IPS-NIHi7 (cell line): ENCODE measurements at regions not wholly inside any gene's neighbourhood (a gene's known extent, or its start where the extent isn't known, plus 50 kb on each side); places are given as distances from the start of the nearest gene placed in this dataset.
A peak's percentile ranks its signal among the peaks of the same experiment; 100 is the strongest.

ENCODE experiments used
- DNase-seq: peaks from one replicate; pipeline ENCODE4 v3.0.0; 2012; ENCODE audit warnings: mixed read lengths; ENCODE audit errors: extremely low spot score

DNA sequence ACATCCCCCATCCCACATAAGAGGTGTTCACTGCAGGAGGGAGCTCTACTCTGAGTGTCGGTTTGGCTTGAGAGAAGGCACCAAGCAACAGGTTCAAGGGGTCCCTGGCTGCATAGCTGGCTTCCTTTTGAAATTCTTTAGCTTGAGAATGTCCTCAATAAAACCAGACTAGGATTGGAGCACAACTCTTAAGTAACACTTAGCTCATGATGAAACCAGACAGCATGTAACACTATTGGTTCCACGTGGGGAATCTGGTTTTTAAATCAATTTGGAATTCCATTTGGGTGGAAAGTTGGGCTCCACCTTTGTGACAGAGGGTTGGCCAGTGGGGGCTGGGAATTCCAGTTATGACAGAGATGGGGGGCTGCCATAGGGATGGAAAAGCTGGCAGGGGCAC lies 281.2 kb downstream of the TLE3 start:
- DNase-seq: no peak

- no peak for DNase-seq
Measured at GRCh38 chr15:69818529-69818928, 279.2 kb downstream of the TLE3 start.

DNA sequence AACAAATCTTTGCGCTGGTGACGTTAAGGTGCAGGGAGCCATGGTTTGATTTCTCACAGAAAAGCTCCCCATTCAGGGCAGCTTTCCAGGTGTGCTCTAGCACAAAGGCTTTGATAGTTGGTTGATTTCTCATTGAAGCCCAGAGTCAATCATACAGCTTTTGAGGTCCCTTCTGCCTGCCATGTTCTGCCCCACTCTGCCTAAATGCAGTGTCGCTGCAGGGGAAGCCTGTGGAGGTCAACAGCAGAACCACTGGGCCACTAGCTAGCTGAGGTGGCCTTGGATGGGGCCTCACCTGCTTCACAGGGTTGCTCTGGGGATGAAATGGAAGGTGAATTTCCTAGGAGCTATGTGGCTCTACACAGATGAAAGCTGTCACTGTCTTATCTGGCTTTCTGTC lies 278.3 kb downstream of the TLE3 start:
- DNase-seq: no peak

- peak; percentile 78 for DNase-seq
Measured at GRCh38 chr15:69820819-69821218, 276.9 kb downstream of the TLE3 start.

DNA sequence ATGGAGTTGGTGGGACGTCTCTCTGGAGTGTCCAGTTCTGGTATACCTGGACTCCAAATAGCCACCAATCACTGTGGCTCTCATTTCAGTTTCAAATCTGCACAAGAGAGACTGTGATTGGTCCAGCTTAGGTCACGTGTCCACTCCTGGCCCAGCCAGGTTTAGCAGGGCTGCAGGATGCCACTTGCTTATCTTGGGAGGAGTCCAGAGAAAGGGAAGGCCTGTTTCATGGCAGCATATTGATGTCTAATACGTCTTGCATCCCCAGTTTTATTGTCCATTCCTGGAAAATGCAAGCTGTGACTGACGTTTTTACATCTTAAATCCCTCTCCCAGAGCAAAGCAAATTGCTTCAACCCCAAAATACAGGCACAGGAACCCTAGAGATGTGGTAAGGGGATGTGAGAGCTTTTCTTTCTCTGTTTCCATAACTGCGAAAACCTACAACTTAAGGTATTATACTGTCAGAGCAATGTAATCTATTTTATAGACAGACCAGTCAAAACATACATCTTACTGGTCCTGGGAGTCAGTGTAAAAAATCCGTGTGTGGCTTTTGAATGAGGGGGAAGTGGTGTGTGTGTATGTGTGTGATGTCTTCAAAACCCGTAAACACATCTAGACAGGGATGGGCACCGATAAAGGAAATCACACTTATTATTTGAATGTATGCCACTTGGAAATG lies 274.4 kb downstream of the TLE3 start:
- DNase-seq: no peak

DNA sequence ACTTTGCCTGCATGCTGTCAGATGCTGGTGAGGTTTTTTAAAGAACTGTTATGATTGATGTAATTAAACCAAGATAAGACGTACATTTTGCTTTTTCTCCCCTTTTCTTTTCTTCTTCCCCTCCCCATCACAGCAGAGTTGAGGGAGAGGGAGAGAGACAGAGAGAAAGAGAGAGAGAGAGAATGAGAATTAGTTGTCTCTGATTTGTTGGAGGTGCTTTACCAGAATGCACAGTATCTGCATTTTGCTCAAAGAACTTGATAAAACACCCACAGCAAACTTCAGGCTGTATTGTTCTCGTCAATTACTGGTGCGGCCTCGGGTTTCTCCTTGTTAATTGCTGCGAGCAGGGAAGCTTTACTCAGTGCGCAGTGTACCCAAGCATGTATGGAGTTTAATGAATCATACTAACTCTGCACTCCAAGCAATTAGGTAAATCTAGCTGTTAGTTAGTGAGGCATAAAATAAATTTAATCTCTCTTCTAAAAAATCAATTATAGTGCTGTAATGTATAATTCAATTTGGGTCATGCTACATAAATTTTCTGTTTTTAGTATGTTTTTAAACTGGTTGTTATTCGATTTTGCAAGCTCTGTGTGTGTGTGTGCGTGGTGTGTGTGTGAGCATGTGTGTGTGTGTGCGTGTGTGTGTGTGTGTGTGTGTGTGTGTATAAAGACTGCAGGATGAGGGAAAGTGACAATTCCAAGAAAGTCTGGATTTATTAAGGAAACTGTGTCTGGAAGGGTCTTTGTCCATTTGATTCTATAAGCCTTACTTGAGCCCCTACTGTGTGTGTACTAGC lies 273.4 kb downstream of the TLE3 start:
- no peak for DNase-seq

DNA sequence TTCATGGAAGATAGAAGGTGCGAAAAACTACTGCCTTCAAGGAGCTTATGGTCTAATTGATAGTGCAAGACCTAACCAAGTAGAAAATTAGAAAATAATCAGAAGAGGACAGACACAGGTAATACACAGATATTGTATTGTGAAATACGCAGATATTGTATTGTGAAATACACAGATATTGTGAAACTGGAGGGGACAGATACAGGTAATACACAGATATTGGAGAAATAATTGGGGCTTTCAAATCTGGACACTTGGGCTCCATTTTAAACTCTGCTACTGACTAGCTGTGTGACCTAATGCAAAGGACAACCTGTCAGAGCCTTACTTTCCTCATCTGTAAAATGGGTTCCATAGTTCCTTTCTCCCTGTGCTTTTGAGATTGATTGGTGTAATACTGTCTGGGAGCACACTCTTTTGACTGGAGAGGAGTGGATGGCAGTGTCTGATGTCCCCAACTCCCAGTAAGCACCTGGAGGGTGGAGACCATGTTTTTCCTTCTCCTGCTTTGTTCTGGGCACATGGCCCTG lies 272.8 kb downstream of the TLE3 start:
- DNase-seq: no peak

GRCh38 chr15:69825941-69826818 lies 271.5 kb downstream of the TLE3 start:
- no peak for DNase-seq

- no peak for DNase-seq
Measured at GRCh38 chr15:69826819-69827175, 270.9 kb downstream of the TLE3 start.

- DNase-seq: no peak
Measured at GRCh38 chr15:69827751-69828150, 270.0 kb downstream of the TLE3 start.

DNA sequence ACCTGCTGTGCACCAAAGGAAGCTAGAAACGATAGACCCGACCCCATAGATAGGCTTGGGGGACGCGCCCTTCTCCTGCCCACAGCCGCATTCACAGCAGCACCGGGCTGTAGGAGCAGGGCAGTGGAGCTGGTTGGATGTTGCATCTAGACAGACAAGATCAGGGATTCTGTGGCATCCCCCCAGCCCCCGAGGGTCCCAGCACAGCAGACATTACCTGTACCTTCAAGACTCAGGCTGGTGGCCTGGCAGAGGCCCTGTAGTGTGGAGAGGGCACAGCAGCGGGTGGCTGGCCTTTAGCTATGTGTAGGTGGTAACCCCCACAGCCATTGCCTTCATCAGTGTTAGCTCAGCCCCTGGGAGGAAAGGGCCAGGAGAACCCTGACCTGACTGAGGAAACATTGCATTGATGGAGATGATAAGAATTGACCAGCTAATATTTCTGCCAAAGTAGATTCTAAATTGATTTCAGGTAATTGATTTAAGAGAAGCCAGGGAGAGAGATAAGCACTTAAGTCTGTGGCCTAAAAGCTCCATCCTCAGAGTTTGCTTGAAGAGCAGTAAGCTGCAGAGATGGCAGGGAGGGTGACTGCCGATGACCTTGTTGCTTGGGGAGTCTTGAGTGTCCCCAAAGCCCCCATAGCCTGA lies 269.4 kb downstream of the TLE3 start:
- no peak for DNase-seq

GRCh38 chr15:69829974-69830373 lies 267.7 kb downstream of the TLE3 start:
- no peak for DNase-seq

GRCh38 chr15:69830430-69830829 lies 267.3 kb downstream of the TLE3 start:
- no peak for DNase-seq

DNA sequence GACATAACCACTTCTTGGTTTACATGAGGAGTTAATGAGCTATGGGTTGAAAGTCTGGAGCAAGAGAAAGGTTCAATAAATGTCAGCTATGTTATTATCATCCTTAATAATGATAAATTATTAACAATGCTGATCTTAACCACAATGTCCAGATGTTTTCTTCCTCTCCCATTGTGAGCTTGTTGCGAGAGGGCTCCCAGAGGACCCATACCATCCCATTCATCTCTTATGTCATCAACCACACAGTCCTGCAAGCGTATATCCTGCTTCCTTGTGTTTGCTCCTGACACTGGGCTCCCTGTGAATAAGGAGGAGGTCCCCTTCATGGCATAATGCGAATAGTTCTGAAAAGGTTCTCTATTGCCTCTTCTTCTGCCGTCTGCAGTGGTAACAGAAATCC lies 266.8 kb downstream of the TLE3 start:
- no peak for DNase-seq

DNA sequence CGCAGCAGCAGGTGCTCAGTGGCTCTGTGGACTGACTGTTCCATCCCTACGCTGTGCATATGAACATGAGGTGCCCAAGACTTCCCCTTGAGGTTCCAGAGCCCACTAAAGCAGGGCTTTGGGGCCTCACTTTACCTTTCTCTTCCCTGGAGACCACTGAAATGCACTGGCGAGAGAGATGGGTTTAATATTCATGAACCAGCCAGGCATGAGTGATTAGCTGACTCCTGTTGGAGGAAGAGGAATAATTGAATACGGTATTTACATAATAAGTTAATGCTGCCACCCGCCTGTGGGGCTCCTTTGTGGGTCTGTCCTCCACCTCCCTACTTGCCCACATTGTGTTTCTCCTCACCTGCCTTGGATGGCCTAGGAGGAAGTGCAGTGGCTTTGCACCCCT lies 263.4 kb downstream of the TLE3 start:
- no peak for DNase-seq

DNA sequence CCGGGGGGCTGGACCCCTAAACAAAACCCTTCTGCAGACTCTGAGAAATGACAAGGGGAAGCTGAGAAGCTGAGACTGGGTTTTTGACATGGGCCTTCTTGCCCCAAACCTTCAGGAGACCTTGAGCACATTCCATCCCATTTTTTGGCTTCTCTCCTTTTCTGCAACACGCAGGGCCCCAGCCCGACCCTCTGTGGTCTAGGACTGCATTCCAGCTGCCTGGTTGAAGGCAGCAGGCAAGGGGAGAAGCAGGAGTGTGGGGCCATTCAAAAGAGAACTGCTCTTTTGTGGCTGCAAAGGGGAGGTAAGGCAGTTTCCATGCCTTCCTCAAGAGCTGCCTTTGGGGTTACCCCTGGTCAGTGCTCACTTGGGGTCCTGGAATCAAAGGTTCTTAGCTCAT lies 263.0 kb downstream of the TLE3 start:
- DNase-seq: no peak

GRCh38 chr15:69836048-69836447 lies 261.7 kb downstream of the TLE3 start:
- no peak for DNase-seq

GRCh38 chr15:69836526-69837230 lies 261.0 kb downstream of the TLE3 start:
- no peak for DNase-seq

- no peak for DNase-seq
Measured at GRCh38 chr15:69838338-69838737, 259.4 kb downstream of the TLE3 start.

DNA sequence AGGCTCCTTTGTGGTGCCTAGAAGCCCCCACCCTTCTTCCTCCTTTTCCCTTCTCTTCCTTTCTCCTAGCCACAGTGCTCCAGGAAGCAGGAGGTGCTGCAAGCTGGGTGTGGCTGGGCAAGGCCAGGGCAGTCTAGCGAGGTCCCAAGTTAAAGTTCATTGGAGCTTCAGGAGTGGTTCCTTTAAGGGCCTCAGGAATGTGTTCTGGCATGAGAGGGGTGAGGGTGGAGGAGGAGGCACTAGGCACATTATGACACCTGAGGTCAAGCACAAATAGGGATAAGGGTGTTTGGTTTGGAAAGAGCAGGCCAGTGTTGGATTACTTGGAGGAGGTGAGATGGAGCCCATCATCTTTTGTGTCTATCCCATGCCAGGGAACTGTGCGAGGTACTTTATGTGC lies 258.7 kb downstream of the TLE3 start:
- DNase-seq: no peak
